ENCODE measurements at regions not wholly inside any gene's neighbourhood (a gene's known extent, or its start where the extent isn't known, plus 50 kb on each side); places are given as distances from the start of the nearest gene placed in this dataset.

GRCh38 chr1:208437401-208437800 lies 193.2 kb upstream of the PLXNA2 start:
- Histone ChIP-seq H4K20me1 (ENCODE audit: insufficient read depth, low read length) (no peaks in the 10 kb centered on the region), H3K4me3 (ENCODE audit: low read length) (no peak overlapping the region), H2AFZ (ENCODE audit: low read length) (no peak overlapping the region), H3K27me3 (replicated peaks; ENCODE audit: insufficient read depth, low read length) (no peaks in the 10 kb centered on the region), H3K4me2 (ENCODE audit: low read depth, low read length) (peak overlapping the region; percentile 6; the same call in 1 of the 2 replicates), H3K4me1 (ENCODE audit: low read length) (peaks cover 9% of the 10 kb centered on the region), H3K9me2 (replicated peaks; ENCODE audit: insufficient read depth, low read length) (no peaks in the 10 kb centered on the region), H3K9me3 (replicated peaks; ENCODE audit: insufficient read depth, low read length) (no peaks in the 10 kb centered on the region), H3K36me3 (replicated peaks; ENCODE audit: insufficient read depth, low read length) (no peaks in the 10 kb centered on the region), H3K27ac (ENCODE audit: low read length) (no peak overlapping the region), H3F3A (ENCODE audit: insufficient read depth, low read length) (no peaks in the 10 kb centered on the region), H3K79me2 (ENCODE audit: low read length) (no peaks in the 10 kb centered on the region), H3K9ac (ENCODE audit: low read length) (no peak overlapping the region)
- TF ChIP-seq EZH2 (optimal IDR thresholded peaks at IDR 0.05; ENCODE audit: low read depth, low read length) (no peak), EZH2phosphoT487 (IDR thresholded peaks at IDR 0.05; ENCODE audit: low read length) (no peak)
- TF ChIP-seq, protein P1, sequence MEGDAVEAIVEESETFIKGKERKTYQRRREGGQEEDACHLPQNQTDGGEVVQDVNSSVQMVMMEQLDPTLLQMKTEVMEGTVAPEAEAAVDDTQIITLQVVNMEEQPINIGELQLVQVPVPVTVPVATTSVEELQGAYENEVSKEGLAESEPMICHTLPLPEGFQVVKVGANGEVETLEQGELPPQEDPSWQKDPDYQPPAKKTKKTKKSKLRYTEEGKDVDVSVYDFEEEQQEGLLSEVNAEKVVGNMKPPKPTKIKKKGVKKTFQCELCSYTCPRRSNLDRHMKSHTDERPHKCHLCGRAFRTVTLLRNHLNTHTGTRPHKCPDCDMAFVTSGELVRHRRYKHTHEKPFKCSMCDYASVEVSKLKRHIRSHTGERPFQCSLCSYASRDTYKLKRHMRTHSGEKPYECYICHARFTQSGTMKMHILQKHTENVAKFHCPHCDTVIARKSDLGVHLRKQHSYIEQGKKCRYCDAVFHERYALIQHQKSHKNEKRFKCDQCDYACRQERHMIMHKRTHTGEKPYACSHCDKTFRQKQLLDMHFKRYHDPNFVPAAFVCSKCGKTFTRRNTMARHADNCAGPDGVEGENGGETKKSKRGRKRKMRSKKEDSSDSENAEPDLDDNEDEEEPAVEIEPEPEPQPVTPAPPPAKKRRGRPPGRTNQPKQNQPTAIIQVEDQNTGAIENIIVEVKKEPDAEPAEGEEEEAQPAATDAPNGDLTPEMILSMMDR (IDR thresholded peaks at IDR 0.05; ENCODE audit: low read length), result no peak
- peak; percentile 77 for DNase-seq

GRCh38 chr1:208438112-208438699 lies 194.0 kb upstream of the PLXNA2 start:
- no peaks in the 10 kb centered on the region for H3K36me3 ChIP-seq (replicated peaks; ENCODE audit: insufficient read depth, low read length)
- no peaks in the 10 kb centered on the region for H3K9me2 ChIP-seq (replicated peaks; ENCODE audit: insufficient read depth, low read length)
- H3K4me3 ChIP-seq (ENCODE audit: low read length), result no peak overlapping the region
- no peaks in the 10 kb centered on the region for H3K79me2 ChIP-seq (ENCODE audit: low read length)
- H3K9me3 ChIP-seq (replicated peaks; ENCODE audit: insufficient read depth, low read length), result no peaks in the 10 kb centered on the region
- no peak overlapping the region for H3K4me2 ChIP-seq (ENCODE audit: low read depth, low read length)
- H3K27me3 ChIP-seq (replicated peaks; ENCODE audit: insufficient read depth, low read length), result no peaks in the 10 kb centered on the region
- no peak for TF ChIP-seq EZH2phosphoT487 (IDR thresholded peaks at IDR 0.05; ENCODE audit: low read length)
- TF ChIP-seq, protein P1 (IDR thresholded peaks at IDR 0.05; ENCODE audit: low read length), result no peak
- no peak for TF ChIP-seq EZH2 (optimal IDR thresholded peaks at IDR 0.05; ENCODE audit: low read depth, low read length)
- peaks cover 9% of the 10 kb centered on the region for H3K4me1 ChIP-seq (ENCODE audit: low read length)
- no peak overlapping the region for H2AFZ ChIP-seq (ENCODE audit: low read length)
- no peaks in the 10 kb centered on the region for H3F3A ChIP-seq (ENCODE audit: insufficient read depth, low read length)
- no peak overlapping the region for H3K27ac ChIP-seq (ENCODE audit: low read length)
- no peak for DNase-seq
- H3K9ac ChIP-seq (ENCODE audit: low read length), result no peak overlapping the region
- H4K20me1 ChIP-seq (ENCODE audit: insufficient read depth, low read length), result no peaks in the 10 kb centered on the region

DNA sequence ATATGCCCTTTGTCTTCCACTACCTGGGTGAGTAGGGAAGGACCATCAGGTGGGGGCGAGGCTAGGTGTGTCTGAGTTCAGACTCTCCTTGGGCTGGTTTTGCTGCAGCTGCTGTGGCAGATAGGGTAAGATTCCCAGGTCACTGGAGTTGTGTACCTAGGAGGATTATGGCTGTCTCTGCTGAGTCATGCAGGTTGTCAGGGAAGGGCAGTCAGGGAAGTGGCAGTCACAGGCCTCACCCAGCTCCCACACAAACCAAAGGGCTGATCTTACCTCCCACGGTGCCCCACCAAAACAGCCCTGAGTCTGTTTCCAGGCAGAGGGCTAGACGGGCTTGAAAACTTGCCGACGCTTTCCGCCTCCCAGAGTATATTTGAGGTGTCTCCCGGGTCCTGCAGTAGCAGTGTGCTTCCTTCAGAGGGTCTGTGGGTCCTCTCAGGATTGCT lies 201.6 kb upstream of the PLXNA2 start:
- Histone ChIP-seq H3K4me2 (ENCODE audit: low read depth, low read length) (no peak overlapping the region), H3K27ac (ENCODE audit: low read length) (no peak overlapping the region), H2AFZ (ENCODE audit: low read length) (no peak overlapping the region), H3K9me2 (replicated peaks; ENCODE audit: insufficient read depth, low read length) (no peaks in the 10 kb centered on the region), H3K4me1 (ENCODE audit: low read length) (no peaks in the 10 kb centered on the region), H4K20me1 (ENCODE audit: insufficient read depth, low read length) (no peaks in the 10 kb centered on the region), H3K36me3 (replicated peaks; ENCODE audit: insufficient read depth, low read length) (no peaks in the 10 kb centered on the region), H3K27me3 (replicated peaks; ENCODE audit: insufficient read depth, low read length) (no peaks in the 10 kb centered on the region), H3K9me3 (replicated peaks; ENCODE audit: insufficient read depth, low read length) (no peaks in the 10 kb centered on the region), H3K4me3 (ENCODE audit: low read length) (no peak overlapping the region), H3K79me2 (ENCODE audit: low read length) (no peaks in the 10 kb centered on the region), H3K9ac (ENCODE audit: low read length) (no peak overlapping the region), H3F3A (ENCODE audit: insufficient read depth, low read length) (no peaks in the 10 kb centered on the region)
- DNase-seq, result no peak
- TF ChIP-seq EZH2phosphoT487 (IDR thresholded peaks at IDR 0.05; ENCODE audit: low read length), result no peak
- TF ChIP-seq, protein P1 (IDR thresholded peaks at IDR 0.05; ENCODE audit: low read length), result no peak
- no peak for TF ChIP-seq EZH2 (optimal IDR thresholded peaks at IDR 0.05; ENCODE audit: low read depth, low read length)

All from MM.1S (cell line).